Endothelial cell of umbilical vein (primary cell): ENCODE measurements at regions not wholly inside any gene's neighbourhood (a gene's known extent, or its start where the extent isn't known, plus 50 kb on each side); places are given as distances from the start of the nearest gene placed in this dataset.

Experiments
- BruUV-seq: library from RNA; stranded (reverse); fragments of 400-500 nt; replicated peaks from 2 replicates; lab custom pipeline; 2021; lab: Mats Ljungman, UMichigan
- CTCF ChIA-PET: fragments of 300-600, 350-600 bp; sonication (Branson Sonifier 250); formaldehyde crosslinking; loops from one replicate; lab custom pipeline; 2021; ENCODE audit warnings: antibody characterized with exemption, inconsistent platforms; lab: Charles Lee
- POLR2A ChIA-PET: fragments of 300-600, 350-600 bp; sonication (Branson Sonifier 250); formaldehyde crosslinking; loops from one replicate; lab custom pipeline; 2021; ENCODE audit warnings: antibody characterized with exemption, inconsistent platforms; lab: Charles Lee
- DNase-seq: peaks from one replicate; pipeline ENCODE4 v3.0.0-alpha.2; 2011; ENCODE audit warnings: low read depth, low spot score
- FAIRE-seq: peaks from 2 replicates; lab custom pipeline; 2011; peaks lifted over from hg19 to GRCh38; lab: Jason Lieb, UNC
- H2AFZ ChIP-seq: 2 replicates; pipeline ENCODE4 v1.6.0; 2012; ENCODE audit warnings: low read depth, low read length, control low read depth, inconsistent platforms
- H3K27ac ChIP-seq: 2 replicates; pipeline ENCODE4 v1.5.1; 2011; ENCODE audit warnings: low read depth, mild to moderate bottlenecking, control low read depth, low read length, moderate library complexity; ENCODE audit not compliant: insufficient read depth
- H3K27me3 ChIP-seq, 2 experiments: 2 replicates each; pipeline versions ENCODE4 v1.6.0 to v1.6.1; 2011; ENCODE audit warnings: low read length in 2 of 2, mixed read lengths in 1 of 2; ENCODE audit not compliant: control insufficient read depth in 2 of 2, insufficient read depth in 2 of 2
- H3K36me3 ChIP-seq, 2 experiments: 2 replicates in 1 of 2; 3 replicates in 1 of 2; pipeline ENCODE4 v1.5.1; 2011; ENCODE audit warnings: low read length in 2 of 2, mild to moderate bottlenecking in 1 of 2, moderate library complexity in 1 of 2; ENCODE audit not compliant: control insufficient read depth in 2 of 2, insufficient read depth in 2 of 2; ENCODE audit errors: extremely low read depth in 1 of 2
- H3K4me1 ChIP-seq: 3 replicates; pipeline ENCODE4 v1.5.1; 2011; ENCODE audit warnings: mild to moderate bottlenecking, low read length; ENCODE audit not compliant: control insufficient read depth, insufficient read depth; ENCODE audit errors: extremely low read depth
- H3K4me2 ChIP-seq: 2 replicates; pipeline ENCODE4 v1.6.1; 2011; ENCODE audit warnings: low read length, control low read depth, mixed read lengths; ENCODE audit not compliant: insufficient read depth
- H3K4me3 ChIP-seq, 3 experiments: fragments of 200-600 bp in 1 of 3; sonication (generic), shearing (Covaris generic) in 1 of 3; replicated peaks in 1 of 3; 2 replicates each; pipeline ENCODE4 v1.5.1; 2011 to 2016; ENCODE audit warnings: control low read depth in 3 of 3, low read length in 3 of 3, mild to moderate bottlenecking in 2 of 3, inconsistent platforms in 1 of 3, low read depth in 1 of 3, moderate library complexity in 1 of 3; ENCODE audit not compliant: insufficient read depth in 1 of 3
- H3K79me2 ChIP-seq: 2 replicates; pipeline ENCODE4 v1.6.0; 2012; ENCODE audit warnings: low read length, inconsistent platforms; ENCODE audit not compliant: control insufficient read depth, insufficient read depth
- H3K9ac ChIP-seq: replicated peaks from 2 replicates; pipeline ENCODE3; 2011; ENCODE audit warnings: low read length, control low read depth; ENCODE audit not compliant: insufficient read depth; ENCODE audit errors: extremely low read depth
- H3K9me1 ChIP-seq: replicated peaks from 3 replicates; pipeline ENCODE4 v1.6.0; 2011; ENCODE audit warnings: mild to moderate bottlenecking, low read length; ENCODE audit not compliant: control insufficient read depth, insufficient read depth; ENCODE audit errors: extremely low read depth
- H3K9me3 ChIP-seq: replicated peaks from 2 replicates; pipeline ENCODE4 v1.5.1; 2012; ENCODE audit warnings: low read length, inconsistent platforms; ENCODE audit not compliant: control insufficient read depth, insufficient read depth
- H4K20me1 ChIP-seq: replicated peaks from 2 replicates; pipeline ENCODE3; 2011; ENCODE audit warnings: mild to moderate bottlenecking, low read length; ENCODE audit not compliant: control insufficient read depth, insufficient read depth; ENCODE audit errors: extremely low read depth
- CTCF ChIP-seq, 2 donors: IDR thresholded peaks; 1 replicate in 1 of 2; 2 replicates in 1 of 2; pipeline ENCODE4 v1.5.1; 2011; ENCODE audit warnings: low read length in 2 of 2, mild to moderate bottlenecking in 2 of 2, moderate library complexity in 2 of 2, control low read depth in 1 of 2, inconsistent platforms in 1 of 2, low read depth in 1 of 2; ENCODE audit not compliant: insufficient read depth in 1 of 2; ENCODE audit errors: extremely low read depth in 1 of 2
- EZH2 ChIP-seq: IDR thresholded peaks from 2 replicates; pipeline ENCODE4 v1.6.1; 2012; ENCODE audit warnings: borderline replicate concordance, low read depth, mild to moderate bottlenecking, moderate library complexity, low read length, inconsistent platforms; ENCODE audit not compliant: severe bottlenecking
- FOS ChIP-seq: IDR thresholded peaks from 2 replicates; pipeline ENCODE4 v1.6.1; 2011; ENCODE audit warnings: mild to moderate bottlenecking, low read length, moderate library complexity, borderline replicate concordance; ENCODE audit not compliant: insufficient read depth
- GATA2 ChIP-seq: IDR thresholded peaks from 2 replicates; pipeline ENCODE4 v1.7.0; 2011; ENCODE audit warnings: low read depth, mild to moderate bottlenecking, moderate library complexity, mixed read lengths, low read length; ENCODE audit not compliant: insufficient read length, insufficient read depth
- JUN ChIP-seq: IDR thresholded peaks from 2 replicates; pipeline ENCODE4 v1.6.1; 2011; ENCODE audit warnings: borderline replicate concordance, low read depth; ENCODE audit not compliant: insufficient read length, insufficient read depth
- MAX ChIP-seq: IDR thresholded peaks from 2 replicates; pipeline ENCODE4 v1.6.1; 2011; ENCODE audit not compliant: insufficient read depth, insufficient read length
- MYC ChIP-seq: IDR thresholded peaks from one replicate; pipeline ENCODE4 v1.6.1; 2011; ENCODE audit warnings: mild to moderate bottlenecking, low read depth, low read length
- POLR2A ChIP-seq: IDR thresholded peaks from 2 replicates; pipeline ENCODE4 v1.6.1; 2012; ENCODE audit warnings: low read depth, mild to moderate bottlenecking, control low read depth, low read length
- POLR2AphosphoS5 ChIP-seq: IDR thresholded peaks from 2 replicates; pipeline ENCODE4 v1.6.1; 2012; ENCODE audit warnings: low read depth, mild to moderate bottlenecking, control low read depth, low read length, moderate library complexity; ENCODE audit not compliant: insufficient read depth
- dilution Hi-C: fragments of 300-500 bp; cut with MboI; formaldehyde crosslinking; loops from one replicate; pipeline ENCODE4 v1.15.0; 2019; ENCODE audit warnings: low sequenced_read_pairs; ENCODE audit not compliant: extremely low pct_ligation_motif_present
- intact Hi-C: fragments of 100-400 bp; cut with micrococcal nuclease; formaldehyde crosslinking; loops from one replicate; pipeline ENCODE4 v1.10.0; 2022

- Histone ChIP-seq H3K9ac (no peak overlapping the region), H3K4me3 (no peak overlapping the region), H3K27me3 (no peaks in the 10 kb centered on the region), H4K20me1 (no peaks in the 10 kb centered on the region), H3K4me2 (no peak overlapping the region), H3K36me3 (no peaks in the 10 kb centered on the region), H2AFZ (no peak overlapping the region), H3K9me1 (no peaks in the 10 kb centered on the region), H3K79me2 (no peaks in the 10 kb centered on the region), H3K27ac (no peak overlapping the region), H3K9me3 (peaks cover 2% of the 10 kb centered on the region), H3K4me1 (no peaks in the 10 kb centered on the region)
- intact Hi-C loops = no loop called here
- no TSS peak for BruUV-seq
- dilution Hi-C loops = no loop called here
- FAIRE-seq (no peak), DNase-seq (no peak)
- ChIA-PET CTCF (no interaction called here), POLR2A (no interaction called here)
- TF ChIP-seq CTCF (IDR thresholded peaks at IDR 0.05; ENCODE audit: extremely low read depth in 1 of 2, insufficient read depth in 1 of 2, low read depth in 1 of 2, low read length in 2 of 2) (no peak), GATA2 (no peak), EZH2 (no peak), MAX (no peak), FOS (no peak), POLR2A (no peak), JUN (no peak), POLR2AphosphoS5 (no peak), MYC (no peak)
These were observed 476.2 kb upstream of the POU3F2 start for GRCh38 chr6:98358173-98358572.
